ENCODE measurements at regions not wholly inside any gene's neighbourhood (a gene's known extent, or its start where the extent isn't known, plus 50 kb on each side); places are given as distances from the start of the nearest gene placed in this dataset.

GRCh38 chr17:68185820-68186219 lies 62.0 kb upstream of the AMZ2 start:
- DNase-seq: no peak

- DNase-seq: no peak
Observed at GRCh38 chr17:68190495-68190894, 57.3 kb upstream of the AMZ2 start.

GRCh38 chr17:68195667-68196393 lies 52.0 kb upstream of the AMZ2 start:
- DNase-seq: no peak

- DNase-seq: no peak
Observed at GRCh38 chr17:68196394-68197090, 51.3 kb upstream of the AMZ2 start.

- DNase-seq: no peak
Observed at GRCh38 chr17:68197091-68197996, 50.5 kb upstream of the AMZ2 start.

- no peak for DNase-seq
Observed at GRCh38 chr17:68197997-68198930, 49.6 kb upstream of the AMZ2 start.
